Panc1 (cell line): ENCODE measurements at regions not wholly inside any gene's neighbourhood (a gene's known extent, or its start where the extent isn't known, plus 50 kb on each side); places are given as distances from the start of the nearest gene placed in this dataset.

Experiments used
- POLR2AphosphoS5 ChIP-seq: IDR thresholded peaks from 2 replicates; pipeline ENCODE4 v1.6.1; 2012; ENCODE audit warnings: mild to moderate bottlenecking, low read depth, low read length, moderate library complexity
- TF ChIP-seq, protein P1 (sequence below), 2 experiments: IDR thresholded peaks; 2 replicates each; pipeline ENCODE4 v1.6.1; 2011 to 2012; ENCODE audit warnings: low read depth in 2 of 2, control low read depth in 1 of 2, low read length in 1 of 2, mild to moderate bottlenecking in 1 of 2, moderate library complexity in 1 of 2; ENCODE audit not compliant: insufficient read depth in 1 of 2
- TF ChIP-seq, protein P2 (sequence below): fragments of 450-650 bp; IDR thresholded peaks from 2 replicates; pipeline ENCODE4 v1.5.1; 2017; ENCODE audit warnings: mild to moderate bottlenecking

DNA sequence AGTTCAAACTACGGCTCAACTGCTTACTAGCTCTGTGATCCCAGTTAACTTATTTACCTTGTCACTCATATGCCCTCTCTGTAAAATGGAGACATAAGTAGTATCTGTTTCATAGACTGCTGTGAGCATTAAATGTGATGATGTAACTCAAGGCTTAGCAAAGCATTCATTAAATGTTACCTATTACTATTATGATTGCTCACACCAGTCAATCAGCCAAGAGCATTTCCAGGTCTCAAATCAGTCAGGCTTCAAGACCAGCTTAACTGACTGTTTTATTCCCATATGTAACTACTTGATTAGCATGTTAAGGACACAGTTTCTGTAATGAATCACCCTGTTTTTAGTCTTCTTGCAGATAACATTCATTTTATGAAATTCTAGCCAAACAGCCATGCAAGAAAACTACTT is 413.3 kb downstream of the MLLT3 start:
- TF ChIP-seq, protein P1, sequence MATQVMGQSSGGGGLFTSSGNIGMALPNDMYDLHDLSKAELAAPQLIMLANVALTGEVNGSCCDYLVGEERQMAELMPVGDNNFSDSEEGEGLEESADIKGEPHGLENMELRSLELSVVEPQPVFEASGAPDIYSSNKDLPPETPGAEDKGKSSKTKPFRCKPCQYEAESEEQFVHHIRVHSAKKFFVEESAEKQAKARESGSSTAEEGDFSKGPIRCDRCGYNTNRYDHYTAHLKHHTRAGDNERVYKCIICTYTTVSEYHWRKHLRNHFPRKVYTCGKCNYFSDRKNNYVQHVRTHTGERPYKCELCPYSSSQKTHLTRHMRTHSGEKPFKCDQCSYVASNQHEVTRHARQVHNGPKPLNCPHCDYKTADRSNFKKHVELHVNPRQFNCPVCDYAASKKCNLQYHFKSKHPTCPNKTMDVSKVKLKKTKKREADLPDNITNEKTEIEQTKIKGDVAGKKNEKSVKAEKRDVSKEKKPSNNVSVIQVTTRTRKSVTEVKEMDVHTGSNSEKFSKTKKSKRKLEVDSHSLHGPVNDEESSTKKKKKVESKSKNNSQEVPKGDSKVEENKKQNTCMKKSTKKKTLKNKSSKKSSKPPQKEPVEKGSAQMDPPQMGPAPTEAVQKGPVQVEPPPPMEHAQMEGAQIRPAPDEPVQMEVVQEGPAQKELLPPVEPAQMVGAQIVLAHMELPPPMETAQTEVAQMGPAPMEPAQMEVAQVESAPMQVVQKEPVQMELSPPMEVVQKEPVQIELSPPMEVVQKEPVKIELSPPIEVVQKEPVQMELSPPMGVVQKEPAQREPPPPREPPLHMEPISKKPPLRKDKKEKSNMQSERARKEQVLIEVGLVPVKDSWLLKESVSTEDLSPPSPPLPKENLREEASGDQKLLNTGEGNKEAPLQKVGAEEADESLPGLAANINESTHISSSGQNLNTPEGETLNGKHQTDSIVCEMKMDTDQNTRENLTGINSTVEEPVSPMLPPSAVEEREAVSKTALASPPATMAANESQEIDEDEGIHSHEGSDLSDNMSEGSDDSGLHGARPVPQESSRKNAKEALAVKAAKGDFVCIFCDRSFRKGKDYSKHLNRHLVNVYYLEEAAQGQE (IDR thresholded peaks at IDR 0.05; ENCODE audit: insufficient read depth in 1 of 2, low read depth in 2 of 2, low read length in 1 of 2) = no peak
- TF ChIP-seq, protein P2, sequence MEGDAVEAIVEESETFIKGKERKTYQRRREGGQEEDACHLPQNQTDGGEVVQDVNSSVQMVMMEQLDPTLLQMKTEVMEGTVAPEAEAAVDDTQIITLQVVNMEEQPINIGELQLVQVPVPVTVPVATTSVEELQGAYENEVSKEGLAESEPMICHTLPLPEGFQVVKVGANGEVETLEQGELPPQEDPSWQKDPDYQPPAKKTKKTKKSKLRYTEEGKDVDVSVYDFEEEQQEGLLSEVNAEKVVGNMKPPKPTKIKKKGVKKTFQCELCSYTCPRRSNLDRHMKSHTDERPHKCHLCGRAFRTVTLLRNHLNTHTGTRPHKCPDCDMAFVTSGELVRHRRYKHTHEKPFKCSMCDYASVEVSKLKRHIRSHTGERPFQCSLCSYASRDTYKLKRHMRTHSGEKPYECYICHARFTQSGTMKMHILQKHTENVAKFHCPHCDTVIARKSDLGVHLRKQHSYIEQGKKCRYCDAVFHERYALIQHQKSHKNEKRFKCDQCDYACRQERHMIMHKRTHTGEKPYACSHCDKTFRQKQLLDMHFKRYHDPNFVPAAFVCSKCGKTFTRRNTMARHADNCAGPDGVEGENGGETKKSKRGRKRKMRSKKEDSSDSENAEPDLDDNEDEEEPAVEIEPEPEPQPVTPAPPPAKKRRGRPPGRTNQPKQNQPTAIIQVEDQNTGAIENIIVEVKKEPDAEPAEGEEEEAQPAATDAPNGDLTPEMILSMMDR = no peak
- no peak for TF ChIP-seq POLR2AphosphoS5
